OCI-LY7 (cell line): ENCODE measurements at regions not wholly inside any gene's neighbourhood (a gene's known extent, or its start where the extent isn't known, plus 50 kb on each side); places are given as distances from the start of the nearest gene placed in this dataset.
"Not testable (repeated sequence)": the region's sequence is repeated elsewhere in the genome, so short reads cannot be mapped to it uniquely, and the experiment has no call there.

Experiments
- BruUV-seq: library from RNA; stranded (reverse); fragments of 400-500 nt; replicated peaks from 2 replicates; lab custom pipeline; 2021; lab: Mats Ljungman, UMichigan
- CTCF ChIA-PET: fragments of 300-600 bp; sonication (Branson Sonifier 250); formaldehyde crosslinking; loops from one replicate; lab custom pipeline; 2022; ENCODE audit warnings: antibody characterized with exemption; ENCODE audit not compliant: unreplicated experiment; lab: Charles Lee
- POLR2A ChIA-PET: fragments of 300-600 bp; sonication (Branson Sonifier 250); formaldehyde crosslinking; loops from one replicate; lab custom pipeline; 2022; ENCODE audit warnings: antibody characterized with exemption; lab: Charles Lee
- DNase-seq: peaks from one replicate; pipeline ENCODE4 v3.0.0-alpha.2; 2015; ENCODE audit warnings: low spot score
- H2AFZ ChIP-seq: fragments of 200-600 bp; sonication (generic), shearing (Covaris generic); 2 replicates; pipeline ENCODE4 v1.6.1; 2014; ENCODE audit warnings: mild to moderate bottlenecking, antibody characterized with exemption, low read length, moderate library complexity
- H3K27ac ChIP-seq: fragments of 200-600 bp; sonication (generic); 2 replicates; pipeline ENCODE4 v1.5.1; 2014; ENCODE audit warnings: mixed run types, low read depth, mild to moderate bottlenecking, moderate library complexity, low read length, inconsistent platforms; ENCODE audit not compliant: poor library complexity, severe bottlenecking
- H3K36me3 ChIP-seq: fragments of 200-600 bp; sonication (generic); 2 replicates; pipeline ENCODE4 v1.6.1; 2014; ENCODE audit warnings: mild to moderate bottlenecking, antibody characterized with exemption, low read length, moderate library complexity, mixed read lengths; ENCODE audit not compliant: insufficient read depth
- H3K4me1 ChIP-seq: fragments of 200-600 bp; sonication (generic); 2 replicates; pipeline ENCODE4 v1.5.1; 2014; ENCODE audit warnings: mild to moderate bottlenecking, low read length; ENCODE audit not compliant: insufficient read depth, poor library complexity, severe bottlenecking
- H3K4me2 ChIP-seq: fragments of 200-600 bp; sonication (generic); 2 replicates; pipeline ENCODE4 v1.6.1; 2014; ENCODE audit warnings: mild to moderate bottlenecking, low read length
- H3K4me3 ChIP-seq: fragments of 200-600 bp; sonication (generic); 2 replicates; pipeline ENCODE4 v1.5.1; 2014; ENCODE audit warnings: mild to moderate bottlenecking, low read depth, low read length; ENCODE audit not compliant: poor library complexity, severe bottlenecking
- H3K79me2 ChIP-seq: fragments of 200-600 bp; sonication (generic); 2 replicates; pipeline ENCODE4 v1.6.1; 2016; ENCODE audit warnings: low read depth, mild to moderate bottlenecking, low read length, moderate library complexity, mixed read lengths; ENCODE audit not compliant: insufficient read depth
- H3K9me2 ChIP-seq: fragments of 200-600 bp; sonication (generic); 2 replicates; pipeline ENCODE4 v1.6.1; 2016; ENCODE audit warnings: mild to moderate bottlenecking, low read length, mixed read lengths; ENCODE audit not compliant: insufficient read depth
- H3K9me3 ChIP-seq: fragments of 200-600 bp; sonication (generic); 2 replicates; pipeline ENCODE4 v1.6.1; 2014; ENCODE audit warnings: mild to moderate bottlenecking, mixed run types, low read length, mixed read lengths
- H4K20me1 ChIP-seq: fragments of 200-600 bp; sonication (generic); 2 replicates; pipeline ENCODE4 v1.6.1; 2014; ENCODE audit warnings: mild to moderate bottlenecking, antibody characterized with exemption, low read length, moderate library complexity, mixed read lengths; ENCODE audit not compliant: insufficient read depth
- CTCF ChIP-seq: fragments of 200-600 bp; sonication (generic); conservative IDR thresholded peaks from 2 replicates; pipeline ENCODE4 v1.5.1; 2014; ENCODE audit warnings: mild to moderate bottlenecking, antibody characterized with exemption, low read length, moderate library complexity, mixed read lengths
- EZH2phosphoT487 ChIP-seq: fragments of 200-600 bp; sonication (generic); IDR thresholded peaks from 2 replicates; pipeline ENCODE4 v1.6.1; 2018; ENCODE audit warnings: low read depth, borderline replicate concordance, mild to moderate bottlenecking, mixed run types, antibody characterized with exemption, low read length, moderate library complexity, mixed read lengths
- intact Hi-C: fragments of 100-400 bp; cut with micrococcal nuclease; formaldehyde crosslinking; loops from one replicate; pipeline ENCODE4 v1.10.0; 2022; ENCODE audit not compliant: unreplicated experiment

GRCh38 chr12:119931402-119931801, 54.3 kb upstream of the CIT start:
- Histone ChIP-seq H3K9me2 (no peaks in the 10 kb centered on the region), H3K9me3 (no peaks in the 10 kb centered on the region), H2AFZ (no peak overlapping the region), H4K20me1 (no peaks in the 10 kb centered on the region), H3K4me2 (no peak overlapping the region), H3K4me1 (no peaks in the 10 kb centered on the region), H3K27ac (no peak overlapping the region), H3K79me2 (no peaks in the 10 kb centered on the region), H3K36me3 (no peaks in the 10 kb centered on the region), H3K4me3 (no peak overlapping the region)
- TF ChIP-seq EZH2phosphoT487 = no peak
- no peak for TF ChIP-seq CTCF
- BruUV-seq = no TSS peak
- ChIA-PET CTCF (no interaction called here), POLR2A (interaction anchor here (0.6 to 0.9 kb wide), 2 partner anchors 195 to 226 kb away, joined by 3 to 4 read pairs; no protein-coding TSS in a partner anchor)
- intact Hi-C loops = no loop called here
- DNase-seq = no peak

- Histone ChIP-seq H3K4me1 (no peaks in the 10 kb centered on the region), H3K27ac (no peak overlapping the region), H3K4me3 (no peak overlapping the region), H3K79me2 (no peaks in the 10 kb centered on the region), H3K9me2 (no peaks in the 10 kb centered on the region), H2AFZ (no peak overlapping the region), H3K36me3 (no peaks in the 10 kb centered on the region), H4K20me1 (no peaks in the 10 kb centered on the region), H3K9me3 (no peaks in the 10 kb centered on the region), H3K4me2 (no peak overlapping the region)
- no peak for DNase-seq
- no TSS peak for BruUV-seq
- intact Hi-C loops = no loop called here
- CTCF ChIA-PET = no interaction called here
- TF ChIP-seq CTCF = no peak
- no peak for TF ChIP-seq EZH2phosphoT487
- POLR2A ChIA-PET = no interaction called here
Observed at GRCh38 chr12:119932921-119933320, 55.8 kb upstream of the CIT start.

DNA sequence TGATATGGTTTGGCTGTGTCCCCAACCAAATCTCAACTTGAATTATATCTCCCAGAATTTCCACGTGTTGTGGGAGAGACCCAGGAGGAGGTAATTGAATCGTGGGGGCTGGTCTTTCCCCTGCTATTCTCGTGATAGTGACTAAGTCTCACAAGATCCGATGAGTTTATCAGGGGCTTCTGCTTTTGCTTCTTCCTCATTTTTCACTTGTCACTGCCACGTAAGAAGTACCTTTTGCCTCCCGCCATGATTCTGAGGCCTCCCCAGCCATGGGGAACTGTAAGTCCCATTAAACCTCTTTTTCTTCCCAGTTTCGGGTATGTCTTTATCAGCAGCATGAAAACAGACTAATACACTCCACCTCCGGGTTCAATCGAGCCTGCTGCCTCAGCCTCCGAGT, 54.3 kb upstream of the BICDL1 start:
- H3K36me3 ChIP-seq, H3K9me3 ChIP-seq, CTCF ChIA-PET, H3K4me3 ChIP-seq, BruUV-seq, DNase-seq, H3K9me2 ChIP-seq, H3K27ac ChIP-seq, H3K4me2 ChIP-seq, H4K20me1 ChIP-seq, H3K79me2 ChIP-seq, intact Hi-C loops, H2AFZ ChIP-seq, H3K4me1 ChIP-seq: not testable (repeated sequence)
- POLR2A ChIA-PET = interaction anchor here (1.0 kb wide), 1 partner anchor 11 kb away, joined by 5 read pairs; no protein-coding TSS in a partner anchor
